Breast epithelium (tissue), 4 donors: ENCODE measurements at regions not wholly inside any gene's neighbourhood (a gene's known extent, or its start where the extent isn't known, plus 50 kb on each side); places are given as distances from the start of the nearest gene placed in this dataset.
A peak's percentile ranks its signal among the peaks of the same experiment; 100 is the strongest.
"Not testable (repeated sequence)": the region's sequence is repeated elsewhere in the genome, so short reads cannot be mapped to it uniquely, and the experiment has no call there.

Source experiments
- DNase-seq, 2 donors: peaks; one replicate each; pipeline ENCODE4 v3.0.0-alpha.2; 2019; ENCODE audit warnings: low spot score in 2 of 2
- H3K27ac ChIP-seq, 2 donors: fragments of 200-600 bp; sonication (generic) in 1 of 2; one replicate each; pipeline ENCODE4 v1.5.1; 2016 to 2019; ENCODE audit warnings: mild to moderate bottlenecking in 1 of 2
- H3K27me3 ChIP-seq, 2 donors: fragments of 200-600 bp; sonication (generic) in 1 of 2; one replicate each; pipeline versions ENCODE4 v1.5.1 to v1.6.0; 2017 to 2019; ENCODE audit warnings: control low read depth in 1 of 2, mild to moderate bottlenecking in 1 of 2
- H3K36me3 ChIP-seq: fragments of 200-600 bp; one replicate; pipeline ENCODE4 v1.5.1; 2019
- H3K4me1 ChIP-seq, 2 donors: fragments of 200-600 bp; sonication (generic); one replicate each; pipeline ENCODE4 v1.5.1; 2016 to 2019; ENCODE audit warnings: control low read depth in 1 of 2
- H3K4me3 ChIP-seq, 3 donors: fragments of 200-600 bp; sonication (generic); 1 replicate in 2 of 3; 2 replicates in 1 of 3; pipeline ENCODE4 v1.5.1; 2016 to 2019; ENCODE audit warnings: mild to moderate bottlenecking in 3 of 3, moderate library complexity in 2 of 3
- H3K9me3 ChIP-seq, 2 donors: fragments of 200-600 bp; sonication (generic) in 1 of 2; one replicate each; pipeline ENCODE4 v1.5.1; 2016 to 2019; ENCODE audit warnings: control low read depth in 1 of 2
- intact Hi-C: fragments of 100-400 bp; cut with DNase I; formaldehyde crosslinking; loops from one replicate; pipeline ENCODE4 v1.15.1; 2023; ENCODE audit warnings: low total_unique reads

DNA sequence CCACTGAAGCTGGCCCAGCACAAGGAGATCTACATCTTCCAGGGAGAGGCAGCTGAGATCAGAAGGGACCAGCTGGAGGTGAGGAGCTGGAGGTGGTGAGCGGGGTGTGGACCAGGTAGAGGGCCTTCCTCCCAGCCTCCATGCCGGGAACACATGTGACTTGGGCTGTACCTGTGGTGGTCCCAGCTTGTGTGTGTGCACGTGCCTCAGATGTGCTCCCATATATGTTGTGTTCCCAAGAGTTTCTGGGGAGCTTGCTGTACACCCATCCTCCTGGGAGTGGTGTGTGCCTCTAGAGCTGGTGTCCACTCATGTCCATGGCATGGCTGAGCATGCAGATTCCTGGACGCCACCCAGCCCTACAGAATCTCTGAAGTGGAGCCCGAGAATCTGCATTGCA is 183.7 kb upstream of the AKAP13 start:
- H3K27ac ChIP-seq, H3K4me1 ChIP-seq, intact Hi-C loops, H3K27me3 ChIP-seq, H3K36me3 ChIP-seq, H3K4me3 ChIP-seq, H3K9me3 ChIP-seq, DNase-seq: not testable (repeated sequence)

DNA sequence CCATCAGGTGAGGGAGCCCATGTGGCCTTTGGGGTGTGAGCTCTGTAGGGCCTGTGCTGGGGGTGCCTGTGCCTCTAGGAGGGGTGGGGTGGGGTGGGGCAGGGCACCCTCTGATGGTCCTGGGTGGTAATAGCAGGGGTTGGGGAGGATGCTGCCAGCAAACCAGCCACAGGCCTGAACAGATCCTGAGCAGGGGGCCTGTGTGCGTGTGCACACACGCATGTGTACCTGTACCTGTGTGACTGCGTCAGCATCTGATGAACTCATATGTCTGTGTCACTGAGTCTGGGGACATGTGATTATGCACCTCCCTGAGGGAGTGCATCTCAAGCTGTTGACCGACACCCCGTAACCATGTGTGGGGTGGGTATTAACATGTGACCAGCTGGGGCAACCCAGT is 182.8 kb upstream of the AKAP13 start:
- H3K4me1 ChIP-seq, H3K9me3 ChIP-seq, H3K4me3 ChIP-seq, H3K27me3 ChIP-seq, H3K27ac ChIP-seq, intact Hi-C loops, DNase-seq, H3K36me3 ChIP-seq: not testable (repeated sequence)

DNA sequence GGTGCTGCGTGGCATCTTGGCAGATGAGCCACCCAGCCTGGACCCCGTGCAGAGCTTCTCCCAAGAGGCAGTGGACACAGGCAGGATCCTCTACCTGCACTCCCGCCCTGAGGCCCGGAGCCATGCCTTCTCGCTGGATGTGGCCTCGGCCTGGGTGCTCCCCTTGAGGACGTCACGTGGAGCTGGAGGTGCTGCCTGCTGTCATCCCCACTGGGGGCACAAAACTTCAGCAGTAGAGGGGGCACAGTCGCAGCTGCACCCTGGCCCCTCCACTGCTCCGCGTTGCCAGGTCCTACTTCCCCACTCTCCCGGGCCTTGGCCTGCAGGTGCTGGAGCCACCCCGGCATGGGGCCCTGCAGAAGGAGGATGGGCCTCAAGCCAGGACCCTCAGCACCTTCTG is 182.0 kb upstream of the AKAP13 start:
- H3K4me1 ChIP-seq, H3K27me3 ChIP-seq, intact Hi-C loops: not testable (repeated sequence)

DNA sequence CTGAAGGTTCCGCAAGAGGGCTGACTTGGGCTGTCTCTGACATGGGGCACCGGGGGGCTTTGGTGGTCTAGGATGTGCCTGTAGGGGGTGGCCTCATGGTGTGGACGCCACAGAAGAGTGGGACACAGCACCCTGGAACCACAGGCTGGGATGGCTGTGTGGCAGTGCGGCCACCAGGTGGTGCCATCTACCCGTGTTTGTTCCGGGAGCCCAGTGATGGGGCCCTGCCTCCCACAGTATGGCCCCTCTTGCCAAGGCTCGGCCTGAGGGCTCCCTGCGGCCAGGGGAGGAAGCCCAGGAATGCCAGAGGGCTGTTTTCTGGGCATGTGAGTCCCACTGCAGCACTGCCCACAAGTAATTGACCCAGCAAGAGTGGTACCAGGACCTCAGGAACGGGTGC is 180.2 kb upstream of the AKAP13 start:
- H3K4me1 ChIP-seq, H3K27me3 ChIP-seq, intact Hi-C loops, H3K36me3 ChIP-seq, H3K27ac ChIP-seq, DNase-seq, H3K4me3 ChIP-seq, H3K9me3 ChIP-seq: not testable (repeated sequence)

More for the DNA sequence above, 182.0 kb upstream of the AKAP13 start:
- not testable (repeated sequence) for H3K27ac ChIP-seq, H3K9me3 ChIP-seq, H3K4me3 ChIP-seq, DNase-seq, H3K36me3 ChIP-seq

DNA sequence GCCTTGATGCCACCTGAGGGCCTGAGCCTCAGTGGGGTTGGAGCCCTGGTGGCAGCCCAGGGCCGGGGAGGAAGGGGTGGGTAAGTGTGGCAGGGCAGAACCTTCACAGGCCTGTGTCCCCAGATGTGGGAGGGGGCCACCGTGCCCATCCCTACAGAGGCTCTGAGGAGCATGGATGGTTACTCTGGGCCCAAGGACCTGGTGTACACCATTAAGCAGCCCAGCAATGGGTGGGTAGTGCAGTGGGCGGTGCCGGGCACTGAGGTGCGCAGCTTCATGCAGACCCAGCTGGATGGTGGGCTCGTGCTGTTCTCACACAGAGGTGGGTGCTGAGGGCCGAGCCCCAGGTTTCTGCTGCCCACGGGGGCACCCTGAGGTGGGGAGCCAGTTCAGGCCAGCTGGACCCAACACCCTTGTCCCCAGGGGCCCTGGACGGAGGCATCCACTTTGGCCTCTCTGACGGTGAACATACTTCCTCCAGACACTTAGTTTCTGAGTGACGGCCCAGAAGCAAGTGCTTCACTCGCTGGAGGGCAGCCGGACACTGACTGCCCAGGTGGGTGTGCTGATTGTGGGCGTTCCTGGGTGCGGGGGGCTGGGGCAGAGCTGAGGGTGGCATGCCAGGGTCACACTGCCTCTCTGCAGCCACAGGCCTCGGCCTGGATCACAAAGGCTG is 179.1 kb upstream of the AKAP13 start:
- H3K4me1 ChIP-seq, H3K9me3 ChIP-seq, H3K4me3 ChIP-seq, H3K27ac ChIP-seq, intact Hi-C loops, H3K36me3 ChIP-seq, H3K27me3 ChIP-seq, DNase-seq: not testable (repeated sequence)

DNA sequence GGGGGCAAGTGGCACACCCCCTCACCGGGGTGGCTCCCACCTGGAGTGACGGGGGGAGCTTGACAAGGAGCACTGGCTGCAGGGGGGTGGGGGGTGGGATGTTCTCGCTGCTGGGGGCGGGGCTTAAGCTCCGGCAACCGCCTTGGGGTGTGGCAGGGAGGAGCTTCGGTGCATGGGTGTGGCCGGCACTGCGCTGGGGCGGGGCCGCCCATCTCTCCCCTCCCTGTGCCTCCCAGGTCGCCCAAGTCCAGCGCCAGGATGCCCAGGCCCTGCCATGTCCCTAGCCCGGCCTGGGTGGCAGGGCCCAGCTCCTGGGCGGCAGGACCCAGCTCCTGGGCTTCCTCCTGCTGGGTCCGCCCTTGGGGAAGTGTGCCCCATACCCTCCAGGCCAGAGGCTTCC is 175.9 kb upstream of the AKAP13 start:
- H3K4me3 ChIP-seq, intact Hi-C loops, H3K36me3 ChIP-seq, H3K27me3 ChIP-seq, H3K9me3 ChIP-seq, H3K27ac ChIP-seq, H3K4me1 ChIP-seq, DNase-seq: not testable (repeated sequence)

DNA sequence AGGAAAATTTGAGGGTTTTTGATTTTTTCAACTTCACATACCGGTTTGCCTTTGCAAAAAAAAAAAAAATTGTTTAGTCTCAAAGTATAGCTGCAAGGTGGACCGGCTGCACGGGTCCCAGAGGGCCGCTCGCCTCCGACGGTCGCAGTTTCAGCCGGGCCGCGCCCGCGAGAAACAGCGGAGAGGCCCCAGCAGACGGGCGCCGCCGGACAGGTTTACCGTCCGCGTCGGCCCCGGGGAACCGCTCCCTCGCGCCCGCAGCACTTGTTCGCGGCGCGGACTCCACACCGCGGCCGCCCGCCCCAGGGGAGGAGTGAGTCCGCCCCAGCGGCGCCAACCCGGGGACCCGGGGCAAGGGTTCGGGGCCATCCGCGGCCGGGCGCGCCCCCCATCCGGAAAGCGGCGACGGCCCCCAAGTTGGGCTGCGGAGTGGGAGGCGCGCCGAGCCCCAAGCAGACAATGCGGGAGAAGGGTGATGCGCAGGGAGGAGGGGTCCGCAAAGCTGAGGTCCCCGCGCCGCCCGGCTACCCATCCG is 146.5 kb upstream of the AKAP13 start:
- H3K27ac ChIP-seq: not testable (repeated sequence)
- H3K4me3 ChIP-seq: peak overlapping the region; percentile 26 to 71 (median 52)

DNA sequence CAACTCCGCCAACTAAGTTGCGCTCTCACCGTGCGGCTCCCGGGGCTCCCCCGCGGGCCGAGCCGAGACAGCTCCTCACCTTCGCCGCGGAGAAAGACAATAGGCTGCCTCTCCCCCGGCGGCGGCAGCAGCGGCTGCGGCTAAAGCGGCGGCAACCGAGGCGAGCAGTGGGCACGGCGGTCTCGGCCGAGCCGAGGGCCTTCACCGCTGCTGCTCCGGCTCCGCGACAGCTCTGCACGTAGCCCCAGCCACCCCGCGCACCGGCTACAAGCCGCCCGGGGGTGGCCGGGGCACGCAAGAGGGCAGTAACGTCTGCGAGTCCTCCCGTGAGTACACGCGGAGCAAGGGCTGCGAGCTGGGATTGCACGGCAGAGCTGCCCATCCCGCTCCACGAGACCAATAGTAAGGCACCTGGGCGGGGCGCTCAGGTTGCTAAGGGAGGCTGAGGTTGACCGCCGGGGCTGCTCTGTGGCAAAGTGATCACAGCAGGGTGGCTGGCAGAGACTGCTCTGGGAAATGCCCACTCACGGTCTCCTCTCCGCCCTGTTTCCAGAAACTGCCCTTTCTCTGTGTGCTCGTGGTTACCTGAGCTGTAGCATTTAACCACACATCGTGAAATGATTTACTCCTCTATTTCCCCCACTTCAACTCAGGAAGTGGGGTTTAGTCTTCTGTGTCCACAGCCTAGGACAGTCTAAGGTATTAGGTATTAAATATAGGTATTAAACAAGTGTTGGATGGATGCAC is 145.8 kb upstream of the AKAP13 start:
- DNase-seq, H3K27me3 ChIP-seq, H3K27ac ChIP-seq, H3K4me1 ChIP-seq, H3K9me3 ChIP-seq, H3K36me3 ChIP-seq, intact Hi-C loops: not testable (repeated sequence)
- peak overlapping the region in 2 of 3 donors; percentile 11 to 46 for H3K4me3 ChIP-seq

More for the DNA sequence above, 146.5 kb upstream of the AKAP13 start:
- H3K27me3 ChIP-seq, intact Hi-C loops, H3K9me3 ChIP-seq, DNase-seq, H3K36me3 ChIP-seq, H3K4me1 ChIP-seq: not testable (repeated sequence)

DNA sequence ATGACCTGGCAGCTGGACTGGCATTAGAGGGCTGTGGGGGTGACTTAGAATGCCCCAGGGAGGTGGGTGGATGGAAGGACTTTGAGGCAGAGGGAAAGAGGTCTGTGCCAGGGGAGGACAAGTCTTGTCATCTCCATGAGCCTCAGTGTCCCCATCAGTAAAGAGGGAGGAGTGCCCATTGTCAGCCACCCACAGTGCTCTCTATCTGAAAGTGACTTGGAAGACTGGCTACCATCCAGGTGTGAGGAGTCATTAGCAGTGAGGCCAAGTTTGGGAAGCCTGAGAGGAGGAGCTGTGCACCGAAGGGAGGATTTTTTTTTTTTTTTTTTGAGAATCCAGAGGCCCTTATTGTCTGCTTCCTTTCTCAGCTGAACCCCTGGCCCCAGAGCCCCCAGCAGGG is 136.3 kb upstream of the AKAP13 start:
- DNase-seq, intact Hi-C loops, H3K36me3 ChIP-seq, H3K9me3 ChIP-seq, H3K27me3 ChIP-seq, H3K27ac ChIP-seq, H3K4me3 ChIP-seq, H3K4me1 ChIP-seq: not testable (repeated sequence)

DNA sequence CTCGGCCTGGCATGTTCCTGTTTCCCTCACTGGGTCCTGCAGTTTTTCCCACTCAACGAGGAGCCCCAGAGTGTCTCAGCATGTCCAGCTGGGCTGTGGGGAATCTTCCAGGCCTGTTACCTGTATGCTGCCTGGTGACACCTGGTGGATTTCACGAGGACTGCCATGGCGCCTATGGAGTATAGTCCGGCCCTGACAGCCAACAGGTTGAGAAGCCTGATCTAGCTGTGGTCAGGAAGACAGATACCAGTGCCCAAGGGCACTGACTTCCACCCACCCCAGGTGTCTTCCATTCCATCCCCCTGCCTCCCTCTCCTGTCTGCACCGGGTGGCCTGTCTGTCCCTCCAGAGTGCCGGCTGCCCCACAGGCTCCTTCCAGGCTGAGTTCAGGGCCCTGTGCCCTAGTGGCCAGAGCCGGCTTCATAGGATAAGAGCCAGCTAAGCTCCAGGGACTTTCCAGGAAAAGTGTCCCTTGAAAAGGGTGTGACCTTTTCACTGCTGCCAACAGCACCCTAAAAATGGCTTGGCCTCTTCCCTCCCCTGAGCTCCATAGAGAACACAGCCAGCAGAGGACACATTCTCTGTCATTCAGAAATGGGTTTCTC is 129.4 kb upstream of the AKAP13 start:
- H3K27me3 ChIP-seq, H3K27ac ChIP-seq, intact Hi-C loops, H3K4me3 ChIP-seq, H3K4me1 ChIP-seq, H3K36me3 ChIP-seq, DNase-seq, H3K9me3 ChIP-seq: not testable (repeated sequence)

DNA sequence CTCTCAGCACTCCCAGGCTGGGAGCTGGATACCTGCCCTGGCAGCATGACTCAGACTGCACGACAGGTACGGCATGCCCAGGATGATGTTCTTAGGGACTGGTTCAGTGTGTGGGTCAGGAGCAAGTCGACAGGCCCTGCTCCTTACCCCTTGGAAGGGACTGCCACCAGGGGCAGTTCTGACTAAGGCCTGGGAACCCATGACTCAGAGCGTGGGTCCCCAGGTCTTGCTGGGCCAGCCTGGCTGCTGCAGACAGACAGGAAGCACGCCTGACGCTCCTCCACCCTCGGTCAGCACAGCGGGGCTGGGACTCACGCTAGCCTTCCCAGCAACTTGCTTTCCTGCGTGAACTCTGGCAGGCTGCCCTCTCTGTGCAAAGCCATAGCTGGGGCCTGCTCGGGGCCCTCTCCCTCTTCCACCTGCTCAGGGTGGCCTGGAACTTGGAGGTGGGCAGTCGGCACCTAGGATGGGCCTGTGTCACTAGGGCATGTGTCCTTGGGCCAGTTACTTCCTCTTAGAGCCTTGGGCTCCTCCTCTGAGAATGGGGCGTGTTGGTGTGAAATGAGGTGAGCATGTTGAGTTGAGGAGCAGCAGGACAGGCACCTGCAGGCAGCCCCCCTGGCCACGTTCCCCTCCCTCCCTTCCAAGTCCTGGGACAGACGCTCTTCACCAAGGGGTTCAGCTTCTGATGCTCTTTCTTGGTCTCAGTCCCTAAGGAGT is 127.0 kb upstream of the AKAP13 start:
- H3K27me3 ChIP-seq, H3K36me3 ChIP-seq, H3K4me3 ChIP-seq, H3K9me3 ChIP-seq, H3K27ac ChIP-seq, DNase-seq, H3K4me1 ChIP-seq, intact Hi-C loops: not testable (repeated sequence)

DNA sequence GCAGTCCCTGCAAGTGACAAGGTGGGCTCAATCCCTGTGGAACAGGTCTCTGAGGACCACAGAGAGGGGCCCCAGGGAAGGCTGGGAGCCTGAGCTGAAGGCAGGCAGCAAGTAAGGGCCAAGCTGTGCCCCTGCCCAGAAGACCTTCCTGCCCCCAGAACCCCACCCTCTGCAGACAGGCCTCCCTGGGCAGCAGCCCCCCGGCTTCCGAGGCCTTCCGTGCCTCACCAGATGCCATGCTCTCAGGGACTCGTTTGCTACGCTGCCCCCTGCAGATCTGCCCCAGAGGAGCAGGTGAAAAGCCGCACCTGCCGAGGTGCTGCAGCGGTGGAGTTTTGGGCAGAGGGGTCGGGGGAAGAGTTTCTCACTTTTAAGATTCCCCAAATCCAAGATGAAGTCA is 125.4 kb upstream of the AKAP13 start:
- H3K27me3 ChIP-seq, H3K4me3 ChIP-seq, H3K4me1 ChIP-seq, H3K27ac ChIP-seq, intact Hi-C loops, H3K9me3 ChIP-seq, H3K36me3 ChIP-seq, DNase-seq: not testable (repeated sequence)

DNA sequence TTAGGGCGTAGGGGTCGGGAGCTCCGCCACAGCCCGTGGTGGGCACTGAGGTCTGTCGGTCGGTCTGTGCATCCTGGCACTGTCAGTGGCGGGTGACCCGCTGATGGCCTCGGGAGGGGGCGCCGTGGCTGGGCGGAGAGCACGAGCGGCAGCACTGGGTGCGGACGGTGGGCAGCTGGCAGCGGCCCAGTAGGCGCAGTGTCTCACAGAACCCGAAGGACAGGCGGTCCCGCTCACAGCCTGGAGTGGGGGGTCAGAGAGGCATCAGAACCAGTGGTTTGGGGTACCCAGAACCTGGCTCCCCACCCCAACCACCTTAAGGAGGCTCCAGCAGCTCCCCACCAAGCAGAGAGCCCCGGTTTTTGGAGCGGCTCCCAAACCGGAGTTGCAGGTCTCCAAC is 124.9 kb upstream of the AKAP13 start:
- intact Hi-C loops, H3K36me3 ChIP-seq, H3K9me3 ChIP-seq, H3K4me3 ChIP-seq, DNase-seq, H3K27ac ChIP-seq, H3K4me1 ChIP-seq, H3K27me3 ChIP-seq: not testable (repeated sequence)
